ENCODE measurements at regions not wholly inside any gene's neighbourhood (a gene's known extent, or its start where the extent isn't known, plus 50 kb on each side); places are given as distances from the start of the nearest gene placed in this dataset.

- no peaks in the 10 kb centered on the region for H3K79me2 ChIP-seq (ENCODE audit: control insufficient read depth, insufficient read depth, low read length)
- no peak for FAIRE-seq
- no peak for TF ChIP-seq MIER1 (IDR thresholded peaks at IDR 0.05; ENCODE audit: low read depth)
- H3K27ac ChIP-seq (ENCODE audit: extremely low read depth, low read depth, low read length): no peak overlapping the region
- H3K27me3 ChIP-seq (ENCODE audit: control insufficient read depth in 2 of 2, insufficient read depth in 2 of 2, low read length in 2 of 2): no peaks in the 10 kb centered on the region
- intact Hi-C loops (cut with micrococcal nuclease): no loop called here
- ChIA-PET POLR2A (no interaction called here), CTCF (ENCODE audit: low intra/inter-chr PET ratio) (no interaction called here)
- WGBS (ENCODE audit: insufficient coverage, low coverage, missing lambda C conversion rate): 0% methylated on average over 6 of the region's 6 CpGs
- H3K9ac ChIP-seq (ENCODE audit: insufficient read depth in 1 of 2, low read depth in 2 of 2, low read length in 2 of 2): no peak overlapping the region
- no peak overlapping the region for H3K4me3 ChIP-seq
- no TSS peak for BruUV-seq (replicated peaks)
- no peak overlapping the region for H2AFZ ChIP-seq (ENCODE audit: low read depth, low read length)
- in situ Hi-C loops (cut with MboI): no loop called here
- no peaks in the 10 kb centered on the region for H3K36me3 ChIP-seq (ENCODE audit: control insufficient read depth, insufficient read depth, low read length)
- no peak for ATAC-seq
- no peaks in the 10 kb centered on the region for H4K20me1 ChIP-seq (replicated peaks; ENCODE audit: control insufficient read depth, insufficient read depth, low read length)
- H3K9me3 ChIP-seq (replicated peaks; ENCODE audit: control insufficient read depth, insufficient read depth, low read depth, low read length): no peaks in the 10 kb centered on the region
- H3K9me1 ChIP-seq (ENCODE audit: control insufficient read depth, insufficient read depth, low read length): no peaks in the 10 kb centered on the region
- no peak for DNase-seq (ENCODE audit: extremely low read depth in 1 of 4, low spot score in 3 of 4)
- no peaks in the 10 kb centered on the region for H3K4me1 ChIP-seq (replicated peaks in 1 of 2; ENCODE audit: control insufficient read depth in 2 of 2, insufficient read depth in 2 of 2, low read length in 2 of 2)
- H3K4me2 ChIP-seq (ENCODE audit: insufficient read depth, low read length): no peak overlapping the region
Observed at GRCh38 chr2:220981926-220982325, 590.2 kb downstream of the EPHA4 start.

GRCh38 chr2:220985561-220985960, 586.5 kb downstream of the EPHA4 start:
- ATAC-seq (no peak), FAIRE-seq (no peak), DNase-seq (ENCODE audit: extremely low read depth in 1 of 4, low spot score in 3 of 4) (no peak)
- intact Hi-C loops (cut with micrococcal nuclease) (no loop called here), in situ Hi-C loops (cut with MboI) (no loop called here)
- Histone ChIP-seq H3K9ac (ENCODE audit: insufficient read depth in 1 of 2, low read depth in 2 of 2, low read length in 2 of 2) (no peak overlapping the region), H3K9me3 (replicated peaks; ENCODE audit: control insufficient read depth, insufficient read depth, low read depth, low read length) (no peaks in the 10 kb centered on the region), H3K9me1 (ENCODE audit: control insufficient read depth, insufficient read depth, low read length) (no peaks in the 10 kb centered on the region), H3K4me2 (ENCODE audit: insufficient read depth, low read length) (no peak overlapping the region), H3K4me1 (replicated peaks in 1 of 2; ENCODE audit: control insufficient read depth in 2 of 2, insufficient read depth in 2 of 2, low read length in 2 of 2) (no peaks in the 10 kb centered on the region), H3K79me2 (ENCODE audit: control insufficient read depth, insufficient read depth, low read length) (no peaks in the 10 kb centered on the region), H3K27me3 (ENCODE audit: control insufficient read depth in 2 of 2, insufficient read depth in 2 of 2, low read length in 2 of 2) (no peaks in the 10 kb centered on the region), H3K4me3 (no peak overlapping the region), H4K20me1 (replicated peaks; ENCODE audit: control insufficient read depth, insufficient read depth, low read length) (no peaks in the 10 kb centered on the region), H2AFZ (ENCODE audit: low read depth, low read length) (no peak overlapping the region), H3K27ac (ENCODE audit: extremely low read depth, low read depth, low read length) (no peak overlapping the region), H3K36me3 (ENCODE audit: control insufficient read depth, insufficient read depth, low read length) (no peaks in the 10 kb centered on the region)
- ChIA-PET POLR2A (no interaction called here), CTCF (ENCODE audit: low intra/inter-chr PET ratio) (no interaction called here)
- no peak for TF ChIP-seq MCM5 (IDR thresholded peaks at IDR 0.05; ENCODE audit: low read depth)
- TF ChIP-seq ZNF174 (CRISPR knock-in tag; IDR thresholded peaks at IDR 0.05): no peak
- no peak for TF ChIP-seq RBM15 (IDR thresholded peaks at IDR 0.05; ENCODE audit: insufficient read depth, low read length)
- no TSS peak for BruUV-seq (replicated peaks)
- 0% methylated on average over 4 of the region's 4 CpGs for WGBS (ENCODE audit: insufficient coverage, low coverage, missing lambda C conversion rate)

Data from K562 (cell line).